Gastroesophageal sphincter (tissue), 4 donors: ENCODE measurements at regions not wholly inside any gene's neighbourhood (a gene's known extent, or its start where the extent isn't known, plus 50 kb on each side); places are given as distances from the start of the nearest gene placed in this dataset.

Experiments used
- ATAC-seq: fragments of 150-250 bp; one replicate; pipeline ENCODE4 v1.9.1; 2016; ENCODE audit warnings: mild to moderate bottlenecking, moderate library complexity
- H3K27ac ChIP-seq, 4 donors: fragments of 200-600 bp; sonication (generic) in 3 of 4; 1 replicate in 3 of 4; 2 replicates in 1 of 4; pipeline ENCODE4 v1.5.1; 2016 to 2019
- H3K27me3 ChIP-seq: fragments of 200-600 bp; sonication (generic); one replicate; pipeline ENCODE4 v1.5.1; 2019
- H3K36me3 ChIP-seq, 2 donors: fragments of 200-600 bp; sonication (generic); one replicate each; pipeline ENCODE4 v1.5.1; 2019; ENCODE audit warnings: control low read depth in 1 of 2
- H3K4me1 ChIP-seq, 3 donors: fragments of 200-600 bp; sonication (generic); 1 replicate in 2 of 3; 2 replicates in 1 of 3; pipeline ENCODE4 v1.5.1; 2016 to 2019; ENCODE audit warnings: control low read depth in 2 of 3
- H3K4me3 ChIP-seq, 2 donors: fragments of 200-600 bp; sonication (generic); one replicate each; pipeline ENCODE4 v1.5.1; 2019; ENCODE audit warnings: mild to moderate bottlenecking in 1 of 2, moderate library complexity in 1 of 2
- H3K9me3 ChIP-seq, 3 donors: fragments of 200-600 bp; sonication (generic); one replicate each; pipeline ENCODE4 v1.5.1; 2017 to 2019; ENCODE audit warnings: control low read depth in 2 of 3
- CTCF ChIP-seq, 4 experiments: fragments of 200-600 bp in 2 of 4; fragments of 450-650 bp in 2 of 4; sonication (generic) in 1 of 4; IDR thresholded peaks; one replicate each; pipeline ENCODE4 v1.5.1; 2017 to 2019; ENCODE audit warnings: antibody characterized with exemption in 4 of 4, mild to moderate bottlenecking in 2 of 4, moderate library complexity in 2 of 4
- EP300 ChIP-seq: sonication (generic); formaldehyde crosslinking; IDR thresholded peaks from one replicate; pipeline ENCODE4 v1.6.1; 2017; ENCODE audit warnings: antibody characterized with exemption, mild to moderate bottlenecking
- POLR2A ChIP-seq, 2 donors: fragments of 450-650 bp; IDR thresholded peaks; one replicate each; pipeline ENCODE4 v1.6.1; 2017; ENCODE audit warnings: antibody characterized with exemption in 2 of 2, mild to moderate bottlenecking in 2 of 2, moderate library complexity in 1 of 2
- POLR2AphosphoS5 ChIP-seq: sonication (generic); formaldehyde crosslinking; IDR thresholded peaks from one replicate; pipeline ENCODE4 v1.6.1; 2017; ENCODE audit warnings: antibody characterized with exemption
- WGBS, 2 donors: methylation state at CpG; one replicate each; pipeline ENCODE4 v1.1.5; 2018; ENCODE audit warnings: low coverage in 1 of 2; 5-methylcytosine and 5-hydroxymethylcytosine counted together

- no peak for ATAC-seq
- Histone ChIP-seq H3K9me3 (no peaks in the 10 kb centered on the region), H3K4me1 (no peaks in the 10 kb centered on the region), H3K36me3 (no peaks in the 10 kb centered on the region), H3K27ac (no peak overlapping the region), H3K4me3 (no peak overlapping the region), H3K27me3 (no peaks in the 10 kb centered on the region)
- TF ChIP-seq CTCF (IDR thresholded peaks at IDR 0.05): no peak
- no peak for TF ChIP-seq POLR2A (IDR thresholded peaks at IDR 0.05)
- no peak for TF ChIP-seq EP300
- no peak for TF ChIP-seq POLR2AphosphoS5
These were observed 313.3 kb downstream of the SOX4 start for GRCh38 chr6:21906826-21907225.

- Histone ChIP-seq H3K27me3 (no peaks in the 10 kb centered on the region), H3K4me3 (no peak overlapping the region), H3K27ac (no peak overlapping the region), H3K9me3 (no peaks in the 10 kb centered on the region), H3K36me3 (no peaks in the 10 kb centered on the region), H3K4me1 (no peaks in the 10 kb centered on the region)
- 90 to 91% methylated on average over 4 of the region's 4 CpGs for WGBS, 2 donors
- no peak for TF ChIP-seq POLR2AphosphoS5
- no peak for TF ChIP-seq POLR2A (IDR thresholded peaks at IDR 0.05)
- no peak for TF ChIP-seq CTCF (IDR thresholded peaks at IDR 0.05)
- no peak for TF ChIP-seq EP300
- ATAC-seq: no peak
These were observed 313.7 kb downstream of the SOX4 start for GRCh38 chr6:21907291-21907690.

GRCh38 chr6:21908161-21908848 is 314.8 kb downstream of the SOX4 start:
- TF ChIP-seq POLR2AphosphoS5 (no peak), CTCF (IDR thresholded peaks at IDR 0.05) (no peak), POLR2A (IDR thresholded peaks at IDR 0.05) (no peak), EP300 (no peak)
- 69 to 84% methylated on average over 4 to 5 of the region's 5 CpGs for WGBS, 2 donors
- no peak overlapping the region for H3K4me3 ChIP-seq
- no peak overlapping the region for H3K27ac ChIP-seq
- no peaks in the 10 kb centered on the region for H3K36me3 ChIP-seq
- H3K4me1 ChIP-seq: no peaks in the 10 kb centered on the region
- H3K27me3 ChIP-seq: no peaks in the 10 kb centered on the region
- ATAC-seq: no peak
- H3K9me3 ChIP-seq: no peaks in the 10 kb centered on the region

DNA sequence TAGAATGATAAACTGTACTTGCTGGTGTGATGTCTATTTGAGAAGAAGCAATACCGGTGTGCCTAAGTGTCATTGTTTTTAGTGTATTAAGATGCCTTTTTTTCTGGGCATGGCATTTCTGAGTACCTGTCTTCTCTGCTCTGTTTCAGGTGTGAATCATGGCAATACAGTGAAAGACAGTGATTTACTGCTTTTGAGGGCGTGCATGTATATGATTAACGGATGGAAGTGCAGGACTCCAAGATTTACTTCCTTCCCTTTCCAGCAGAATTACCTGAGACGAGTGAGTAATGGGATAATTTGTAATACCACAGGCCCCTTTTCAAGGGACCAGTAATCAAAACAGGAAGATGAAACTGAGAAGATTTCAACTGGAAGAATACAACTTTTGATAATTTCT is 315.8 kb downstream of the SOX4 start:
- Histone ChIP-seq H3K4me1 (no peaks in the 10 kb centered on the region), H3K27me3 (no peaks in the 10 kb centered on the region), H3K27ac (no peak overlapping the region), H3K36me3 (no peaks in the 10 kb centered on the region), H3K4me3 (no peak overlapping the region), H3K9me3 (no peaks in the 10 kb centered on the region)
- WGBS, 2 donors: 74 to 98% methylated on average over 2 to 4 of the region's 4 CpGs
- ATAC-seq: no peak
- TF ChIP-seq POLR2AphosphoS5: no peak

DNA sequence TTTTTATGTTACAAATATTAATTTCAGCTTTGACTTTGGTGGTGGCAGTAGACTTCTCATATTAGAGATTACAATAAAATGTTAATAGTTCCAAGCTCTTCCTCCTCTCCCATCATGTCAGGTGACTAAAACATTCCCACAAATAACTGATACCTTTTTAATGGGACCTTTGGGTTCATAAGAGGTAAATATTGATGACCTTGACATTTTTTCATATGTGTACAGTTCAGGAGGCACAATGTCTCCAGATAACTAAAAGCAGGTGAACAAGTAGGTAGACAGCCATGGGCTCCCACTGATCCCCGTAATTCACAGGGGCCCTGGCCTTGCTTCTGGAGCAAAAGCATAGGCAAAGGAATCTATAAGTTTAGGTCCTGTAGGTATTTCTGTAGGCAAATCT is 317.7 kb downstream of the SOX4 start:
- TF ChIP-seq POLR2A (IDR thresholded peaks at IDR 0.05) (no peak), CTCF (IDR thresholded peaks at IDR 0.05) (no peak), EP300 (no peak), POLR2AphosphoS5 (no peak)
- no peaks in the 10 kb centered on the region for H3K9me3 ChIP-seq
- H3K4me1 ChIP-seq: peaks cover 0 to 8% (median 3%) of the 10 kb centered on the region in 3 donors
- no peak overlapping the region for H3K27ac ChIP-seq
- no peak overlapping the region for H3K4me3 ChIP-seq
- H3K27me3 ChIP-seq: no peaks in the 10 kb centered on the region
- no peaks in the 10 kb centered on the region for H3K36me3 ChIP-seq
- WGBS, 2 donors: 100% methylated on average over 1 of the region's 1 CpG; no CpG with 5 or more reads in 1 of the 2 donors
- ATAC-seq: no peak
